Smooth muscle cell (in vitro differentiated cells): ENCODE measurements at regions not wholly inside any gene's neighbourhood (a gene's known extent, or its start where the extent isn't known, plus 50 kb on each side); places are given as distances from the start of the nearest gene placed in this dataset.

Experiments used
- DNase-seq: peaks from one replicate; lab custom pipeline; 2025; ENCODE audit not compliant: unreplicated experiment; lab: John Stamatoyannopoulos, UW
- H2AFZ ChIP-seq: fragments of 200-600 bp; sonication (generic); 2 replicates; pipeline ENCODE4 v1.6.0; 2016; ENCODE audit warnings: antibody characterized with exemption, low read depth, mild to moderate bottlenecking
- H3F3A ChIP-seq: fragments of 200-600 bp; sonication (generic); 2 replicates; pipeline ENCODE4 v1.6.0; 2017; ENCODE audit warnings: antibody characterized with exemption, low read depth
- H3K27ac ChIP-seq: fragments of 200-600 bp; sonication (generic); 2 replicates; pipeline ENCODE4 v1.5.1; 2016; ENCODE audit warnings: low read depth, mild to moderate bottlenecking
- H3K27me3 ChIP-seq: fragments of 200-600 bp; sonication (generic); 2 replicates; pipeline ENCODE4 v1.6.1; 2016; ENCODE audit warnings: low read depth, mild to moderate bottlenecking
- H3K36me3 ChIP-seq: fragments of 200-600 bp; sonication (generic); 2 replicates; pipeline ENCODE4 v1.5.1; 2016; ENCODE audit warnings: low read depth
- H3K4me1 ChIP-seq: fragments of 200-600 bp; sonication (generic); 2 replicates; pipeline ENCODE4 v1.5.1; 2016; ENCODE audit warnings: low read depth
- H3K4me2 ChIP-seq: fragments of 200-600 bp; sonication (generic); 2 replicates; pipeline ENCODE4 v1.6.0; 2016; ENCODE audit warnings: mild to moderate bottlenecking
- H3K4me3 ChIP-seq: fragments of 200-600 bp; sonication (generic); 2 replicates; pipeline ENCODE4 v1.5.1; 2016; ENCODE audit warnings: mild to moderate bottlenecking
- H3K79me2 ChIP-seq: fragments of 200-600 bp; sonication (generic); 2 replicates; pipeline ENCODE4 v1.6.0; 2016; ENCODE audit warnings: low read depth, mild to moderate bottlenecking
- H3K9ac ChIP-seq: fragments of 200-600 bp; sonication (generic); 2 replicates; pipeline ENCODE4 v1.6.0; 2016; ENCODE audit warnings: low read depth
- H3K9me3 ChIP-seq: fragments of 200-600 bp; sonication (generic); replicated peaks from 2 replicates; pipeline ENCODE4 v1.5.1; 2016; ENCODE audit warnings: low read depth
- H4K20me1 ChIP-seq: fragments of 200-600 bp; sonication (generic); 2 replicates; pipeline ENCODE4 v1.6.0; 2016; ENCODE audit warnings: low read depth
- CTCF ChIP-seq: fragments of 200-600 bp; sonication (generic); IDR thresholded peaks from 2 replicates; pipeline ENCODE4 v1.5.1; 2017; ENCODE audit warnings: borderline replicate concordance, mild to moderate bottlenecking, antibody characterized with exemption; ENCODE audit not compliant: insufficient read depth, poor library complexity, severe bottlenecking
- WGBS: methylation state at CpG from one replicate; pipeline ENCODE4 v1.1.7; 2016; ENCODE audit warnings: low lambda C conversion rate; 5-methylcytosine and 5-hydroxymethylcytosine counted together

DNA sequence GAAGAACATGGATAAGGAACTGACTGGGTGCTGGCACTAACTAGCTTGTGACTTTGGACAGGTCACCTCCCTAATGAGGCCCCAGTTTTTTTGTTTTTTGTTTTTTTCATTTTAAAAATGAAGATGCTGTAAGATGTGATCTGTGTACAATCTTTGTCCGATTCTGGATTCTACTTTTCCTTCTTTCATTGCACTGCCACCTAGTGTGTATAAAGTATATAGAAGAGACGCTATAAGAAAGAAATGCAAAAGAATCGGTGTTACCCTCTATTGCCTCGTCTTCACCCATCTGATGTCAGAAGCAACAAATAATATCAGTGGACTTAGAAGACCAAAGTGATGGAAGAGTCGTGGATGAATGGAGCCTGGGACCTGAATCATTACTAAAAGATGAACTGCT is 58.6 kb upstream of the P2RY10 start:
- H3K27me3 ChIP-seq: no peaks in the 10 kb centered on the region
- H4K20me1 ChIP-seq: no peaks in the 10 kb centered on the region
- H3K4me1 ChIP-seq: no peaks in the 10 kb centered on the region
- H3K4me2 ChIP-seq: no peak overlapping the region
- H3K4me3 ChIP-seq: no peak overlapping the region
- H3F3A ChIP-seq: no peaks in the 10 kb centered on the region
- H2AFZ ChIP-seq: no peak overlapping the region
- H3K36me3 ChIP-seq: no peaks in the 10 kb centered on the region
- peak; percentile 29 for TF ChIP-seq CTCF
- WGBS: 62% methylated on average over 5 of the region's 5 CpGs
- H3K27ac ChIP-seq: no peak overlapping the region
- no peak overlapping the region for H3K9ac ChIP-seq
- H3K79me2 ChIP-seq: no peaks in the 10 kb centered on the region
- H3K9me3 ChIP-seq: no peaks in the 10 kb centered on the region
- no peak for DNase-seq
